Astrocyte (in vitro differentiated cells and primary cell): ENCODE measurements at regions not wholly inside any gene's neighbourhood (a gene's known extent, or its start where the extent isn't known, plus 50 kb on each side); places are given as distances from the start of the nearest gene placed in this dataset.

ENCODE experiments used
- CTCF ChIP-seq: IDR thresholded peaks from 2 replicates; pipeline ENCODE4 v1.5.1; 2011; ENCODE audit warnings: low read depth, mild to moderate bottlenecking, inconsistent platforms, low read length, moderate library complexity; ENCODE audit not compliant: insufficient read depth
- EZH2 ChIP-seq: IDR thresholded peaks from 2 replicates; pipeline ENCODE4 v1.6.1; 2012; ENCODE audit warnings: mild to moderate bottlenecking, low read length, inconsistent platforms; ENCODE audit not compliant: insufficient read depth

- TF ChIP-seq EZH2 (no peak), CTCF (no peak)
Observed at GRCh38 chr22:46052801-46053562, 76.0 kb upstream of the WNT7B start.
